ENCODE measurements at regions not wholly inside any gene's neighbourhood (a gene's known extent, or its start where the extent isn't known, plus 50 kb on each side); places are given as distances from the start of the nearest gene placed in this dataset.

- H4K5ac ChIP-seq (ENCODE audit: insufficient read length, low read depth, low read length): no peak overlapping the region
- no peaks in the 10 kb centered on the region for H3K36me3 ChIP-seq (ENCODE audit: control insufficient read depth in 2 of 4, insufficient read depth in 4 of 4, low read length in 3 of 4)
- no peaks in the 10 kb centered on the region for H3K9me3 ChIP-seq (ENCODE audit: insufficient read depth in 2 of 2, low read depth in 1 of 2, low read length in 1 of 2)
- no peak for FAIRE-seq
- no peaks in the 10 kb centered on the region for H3K79me1 ChIP-seq (ENCODE audit: low read depth, low read length)
- no peak overlapping the region for H3K4me2 ChIP-seq (ENCODE audit: insufficient read depth in 1 of 2, low read depth in 2 of 2, low read length in 2 of 2)
- ChIA-PET POLR2A (ENCODE audit: partially characterized antibody) (interaction anchor here (0.6 kb wide), 1 partner anchor 58 kb away, joined by 3 read pairs; no protein-coding TSS in a partner anchor), CTCF (ENCODE audit: partially characterized antibody) (interaction anchor here (0.7 to 1.2 kb wide), 3 partner anchors 14 to 114 kb away, joined by 3 to 6 read pairs (median 3); no protein-coding TSS in a partner anchor)
- H2AFZ ChIP-seq (ENCODE audit: low read length): no peak overlapping the region
- H3K56ac ChIP-seq (replicated peaks; ENCODE audit: insufficient read length, low read depth, low read length): no peak overlapping the region
- no peak overlapping the region for H4K8ac ChIP-seq (ENCODE audit: extremely low read depth, insufficient read depth, low read length)
- H3K4me3 ChIP-seq (ENCODE audit: extremely low read depth in 1 of 4, insufficient read depth in 2 of 4, low read depth in 3 of 4, low read length in 4 of 4): no peak overlapping the region
- H2BK15ac ChIP-seq (ENCODE audit: low read length): no peak overlapping the region
- H3K27ac ChIP-seq (ENCODE audit: low read depth, low read length): no peak overlapping the region
- H3K23ac ChIP-seq (ENCODE audit: insufficient read length): no peak overlapping the region
- no peak for DNase-seq (ENCODE audit: low read depth in 1 of 2, low spot score in 2 of 2)
- H3K9ac ChIP-seq (replicated peaks in 1 of 4; ENCODE audit: extremely low read depth in 1 of 4, low read depth in 3 of 4, low read length in 3 of 4): no peak overlapping the region
- no peaks in the 10 kb centered on the region for H3K23me2 ChIP-seq (ENCODE audit: low read depth, low read length)
- H2AK5ac ChIP-seq (ENCODE audit: low read depth, low read length): no peak overlapping the region
- H2BK20ac ChIP-seq (ENCODE audit: low read length): no peak overlapping the region
- H3K18ac ChIP-seq (ENCODE audit: extremely low read depth, low read length): no peak overlapping the region
- WGBS, 2 experiments (ENCODE audit: extremely low coverage in 1 of 2, insufficient coverage in 1 of 2, insufficient read length in 1 of 2, insufficient replicate concordance in 2 of 2, low coverage in 1 of 2, low lambda C conversion rate in 2 of 2, missing lambda C conversion rate in 1 of 2): 89% methylated on average over 3 of the region's 3 CpGs; no CpG with 5 or more reads in 1 of the 2 experiments
- no peaks in the 10 kb centered on the region for H4K20me1 ChIP-seq (replicated peaks in 1 of 2; ENCODE audit: control insufficient read depth in 1 of 2, insufficient read depth in 2 of 2, low read length in 2 of 2)
- TF ChIP-seq KDM4A (IDR thresholded peaks at IDR 0.05; ENCODE audit: low read depth, low read length, severe bottlenecking) (no peak), KDM5A (IDR thresholded peaks at IDR 0.05; ENCODE audit: low read length) (no peak), PHF8 (conservative IDR thresholded peaks at IDR 0.05; ENCODE audit: low read depth, low read length) (no peak), POLR2A (IDR thresholded peaks at IDR 0.05; ENCODE audit: control extremely low read depth in 1 of 2, low read depth in 2 of 2, low read length in 2 of 2) (no peak), SP4 (IDR thresholded peaks at IDR 0.05; ENCODE audit: low read length) (no peak), SIX5 (IDR thresholded peaks at IDR 0.05; ENCODE audit: low read depth, low read length) (no peak), GABPA (IDR thresholded peaks at IDR 0.05; ENCODE audit: borderline replicate concordance, insufficient read depth, low read length) (no peak), CHD2 (IDR thresholded peaks at IDR 0.05; ENCODE audit: low read length) (no peak), CTBP2 (IDR thresholded peaks at IDR 0.05; ENCODE audit: borderline replicate concordance, insufficient read depth, insufficient read length, low read length) (no peak), RFX5 (IDR thresholded peaks at IDR 0.05; ENCODE audit: borderline replicate concordance, low read depth, low read length) (no peak), USF2 (IDR thresholded peaks at IDR 0.05; ENCODE audit: low read length) (no peak)
- no peak overlapping the region for H2BK12ac ChIP-seq (ENCODE audit: low read depth, low read length)
- H3K4ac ChIP-seq (replicated peaks; ENCODE audit: insufficient read length, low read depth, low read length): no peak overlapping the region
- no peak overlapping the region for H2BK5ac ChIP-seq (ENCODE audit: low read depth, low read length)
- H3K79me2 ChIP-seq (ENCODE audit: control insufficient read depth in 1 of 2, insufficient read depth in 2 of 2, low read length in 2 of 2): no peaks in the 10 kb centered on the region
- H3K27me3 ChIP-seq (replicated peaks in 1 of 4; ENCODE audit: control insufficient read depth in 3 of 4, extremely low read depth in 1 of 4, insufficient read depth in 3 of 4, low read length in 3 of 4): no peaks in the 10 kb centered on the region
- H3K14ac ChIP-seq (ENCODE audit: insufficient read length): no peak overlapping the region
- no peak overlapping the region for H2BK120ac ChIP-seq (replicated peaks; ENCODE audit: low read depth, low read length)
- no peak overlapping the region for H4K91ac ChIP-seq (replicated peaks; ENCODE audit: insufficient read length, low read length)
- H3K4me1 ChIP-seq (replicated peaks in 1 of 4; ENCODE audit: control insufficient read depth in 3 of 4, insufficient read depth in 4 of 4, low read length in 3 of 4): no peaks in the 10 kb centered on the region
Observed at GRCh38 chr4:174005422-174005821, 278.0 kb downstream of the FBXO8 start.
